IMR-90 (cell line): ENCODE measurements at regions not wholly inside any gene's neighbourhood (a gene's known extent, or its start where the extent isn't known, plus 50 kb on each side); places are given as distances from the start of the nearest gene placed in this dataset.
A peak's percentile ranks its signal among the peaks of the same experiment; 100 is the strongest.
"Not testable (repeated sequence)": the region's sequence is repeated elsewhere in the genome, so short reads cannot be mapped to it uniquely, and the experiment has no call there.

ENCODE experiments used
- ATAC-seq: fragments of 200-7000 bp; cut with Tn5 transposase; 2 replicates; pipeline ENCODE4 v1.9.1; 2020; ENCODE audit warnings: low read depth, mild to moderate bottlenecking, moderate library complexity
- BruUV-seq: library from RNA; stranded (reverse); fragments of 400-500 nt; replicated peaks from 2 replicates; lab custom pipeline; 2021; lab: Mats Ljungman, UMichigan
- CTCF ChIA-PET: fragments of 300-600 bp; formaldehyde crosslinking; extraction: SDS; loops from one replicate; lab custom pipeline; 2021; ENCODE audit warnings: antibody characterized with exemption; lab: Yijun Ruan, JAX
- POLR2A ChIA-PET: fragments of 300-600 bp; sonication (Branson Sonifier 250); formaldehyde crosslinking; loops from one replicate; lab custom pipeline; 2022; ENCODE audit warnings: antibody characterized with exemption; ENCODE audit not compliant: unreplicated experiment; lab: Charles Lee
- DNase-seq: peaks from one replicate; pipeline ENCODE4 v3.0.0; 2013
- H2AFZ ChIP-seq: replicated peaks from 2 replicates; pipeline ENCODE3; 2013; ENCODE audit warnings: low read length, mild to moderate bottlenecking; ENCODE audit not compliant: poor library complexity
- H2AK5ac ChIP-seq: 2 replicates; pipeline ENCODE4 v1.6.1; 2013; ENCODE audit warnings: low read depth, low read length, inconsistent platforms
- H2AK9ac ChIP-seq: replicated peaks from 2 replicates; pipeline ENCODE3; 2013; ENCODE audit warnings: mild to moderate bottlenecking, low read depth, low read length, moderate library complexity; ENCODE audit not compliant: poor library complexity
- H2BK120ac ChIP-seq: 2 replicates; pipeline ENCODE4 v1.6.1; 2013; ENCODE audit warnings: low read depth, low read length, inconsistent platforms
- H2BK15ac ChIP-seq: 3 replicates; pipeline ENCODE4 v1.6.1; 2013; ENCODE audit warnings: low read depth, low read length, inconsistent platforms
- H2BK20ac ChIP-seq: 2 replicates; pipeline ENCODE4 v1.6.1; 2013; ENCODE audit warnings: low read depth, mild to moderate bottlenecking, inconsistent platforms, low read length, moderate library complexity
- H2BK5ac ChIP-seq: 2 replicates; pipeline ENCODE4 v1.6.1; 2013; ENCODE audit warnings: mild to moderate bottlenecking, low read depth, low read length, inconsistent platforms; ENCODE audit not compliant: poor library complexity, severe bottlenecking
- H3K14ac ChIP-seq: replicated peaks from 2 replicates; pipeline ENCODE4 v1.6.1; 2013; ENCODE audit warnings: low read depth, low read length, inconsistent platforms
- H3K18ac ChIP-seq: 2 replicates; pipeline ENCODE4 v1.6.1; 2013; ENCODE audit warnings: low read depth, low read length, control low read depth
- H3K23ac ChIP-seq: 2 replicates; pipeline ENCODE4 v1.6.1; 2013; ENCODE audit warnings: low read depth, low read length, inconsistent platforms
- H3K27ac ChIP-seq: 2 replicates; pipeline ENCODE4 v1.5.1; 2013; ENCODE audit warnings: mild to moderate bottlenecking, control low read depth, low read length; ENCODE audit not compliant: insufficient read depth
- H3K27me3 ChIP-seq: 2 replicates; pipeline ENCODE4 v1.6.1; 2013; ENCODE audit warnings: low read length; ENCODE audit not compliant: control insufficient read depth, insufficient read depth
- H3K36me3 ChIP-seq: 2 replicates; pipeline ENCODE4 v1.6.1; 2013; ENCODE audit warnings: low read length, mixed read lengths; ENCODE audit not compliant: control insufficient read depth, insufficient read depth
- H3K4ac ChIP-seq: 2 replicates; pipeline ENCODE4 v1.6.1; 2013; ENCODE audit warnings: low read depth, low read length, inconsistent platforms
- H3K4me1 ChIP-seq: 2 replicates; pipeline ENCODE4 v1.6.1; 2013; ENCODE audit warnings: low read length, mixed read lengths; ENCODE audit not compliant: control insufficient read depth, insufficient read depth
- H3K4me2 ChIP-seq: 2 replicates; pipeline ENCODE4 v1.6.1; 2013; ENCODE audit warnings: low read depth, mild to moderate bottlenecking, control low read depth, low read length, moderate library complexity
- H3K4me3 ChIP-seq: 2 replicates; pipeline ENCODE4 v1.5.1; 2013; ENCODE audit warnings: low read depth, mild to moderate bottlenecking, control low read depth, low read length, moderate library complexity; ENCODE audit not compliant: insufficient read depth
- H3K56ac ChIP-seq: 2 replicates; pipeline ENCODE4 v1.6.1; 2013; ENCODE audit warnings: low read length, inconsistent platforms; ENCODE audit not compliant: insufficient read depth; ENCODE audit errors: extremely low read depth
- H3K79me1 ChIP-seq, 2 experiments: 2 replicates each; pipeline ENCODE4 v1.6.1; 2013; ENCODE audit warnings: low read length in 2 of 2, inconsistent platforms in 1 of 2, low read depth in 1 of 2
- H3K9ac ChIP-seq: 2 replicates; pipeline ENCODE4 v1.6.1; 2013; ENCODE audit warnings: low read depth, low read length, control low read depth
- H3K9me1 ChIP-seq: 2 replicates; pipeline ENCODE4 v1.6.1; 2013; ENCODE audit warnings: low read length, inconsistent platforms; ENCODE audit not compliant: insufficient read depth
- H3K9me3 ChIP-seq: 2 replicates; pipeline ENCODE4 v1.6.1; 2013; ENCODE audit warnings: low read length; ENCODE audit not compliant: control insufficient read depth, insufficient read depth
- H4K20me1 ChIP-seq: 2 replicates; pipeline ENCODE4 v1.6.1; 2013; ENCODE audit warnings: low read length, inconsistent platforms; ENCODE audit not compliant: insufficient read depth
- H4K5ac ChIP-seq: 2 replicates; pipeline ENCODE4 v1.6.1; 2013; ENCODE audit warnings: mild to moderate bottlenecking, low read depth, low read length, control low read depth
- H4K8ac ChIP-seq, 2 experiments: 2 replicates each; pipeline ENCODE4 v1.6.1; 2013; ENCODE audit warnings: low read depth in 2 of 2, low read length in 2 of 2, control low read depth in 1 of 2, inconsistent platforms in 1 of 2
- H4K91ac ChIP-seq: 2 replicates; pipeline ENCODE4 v1.6.1; 2013; ENCODE audit warnings: low read depth, low read length, inconsistent platforms; ENCODE audit not compliant: insufficient read depth
- CEBPB ChIP-seq: IDR thresholded peaks from 2 replicates; pipeline ENCODE4 v1.6.1; 2012; ENCODE audit warnings: low read depth, low read length, improper control_type of control experiment
- MAFK ChIP-seq: IDR thresholded peaks from 2 replicates; pipeline ENCODE4 v1.6.1; 2012; ENCODE audit warnings: low read depth, low read length, improper control_type of control experiment
- WGBS, 2 experiments: methylation state at CpG; one replicate each; pipeline versions ENCODE4 v1.1.5 to v1.1.7; 2013; ENCODE audit warnings: missing lambda C conversion rate in 2 of 2; ENCODE audit not compliant: insufficient read length in 1 of 2; ENCODE audit errors: extremely low coverage in 2 of 2; 5-methylcytosine and 5-hydroxymethylcytosine counted together
- dilution Hi-C: fragments of 300-500 bp; cut with HindIII; formaldehyde crosslinking; loops from one replicate; pipeline ENCODE4 v1.14.3; 2018; ENCODE audit warnings: low sequenced_read_pairs; ENCODE audit not compliant: unreplicated experiment
- in situ Hi-C: fragments of 300-500 bp; cut with MboI; formaldehyde crosslinking; loops from 3 replicates; pipeline ENCODE4 v1.14.3; 2019; ENCODE audit warnings: low sequenced_read_pairs, inconsistent platforms, mixed read lengths
- intact Hi-C: fragments of 100-400 bp; cut with micrococcal nuclease; formaldehyde crosslinking; loops from 2 replicates; pipeline ENCODE4 v1.10.0; 2022

GRCh38 chr5:50318220-50318619, 122.9 kb downstream of the EMB start:
- POLR2A ChIA-PET = no interaction called here
- ATAC-seq (no peak), DNase-seq (no peak)
- H2BK120ac ChIP-seq = no peak overlapping the region
- H3K9ac ChIP-seq = no peak overlapping the region
- H2BK20ac ChIP-seq = no peak overlapping the region
- H3K18ac ChIP-seq = no peak overlapping the region
- no peak overlapping the region for H4K5ac ChIP-seq
- no peak overlapping the region for H2AK9ac ChIP-seq
- no peak overlapping the region for H3K23ac ChIP-seq
- no peaks in the 10 kb centered on the region for H3K9me1 ChIP-seq
- H3K14ac ChIP-seq = no peak overlapping the region
- no CpG with 5 or more reads among the region's 1 CpG for WGBS, 2 experiments
- dilution Hi-C loops (no loop called here), intact Hi-C loops (no loop called here), in situ Hi-C loops (no loop called here)
- no peak overlapping the region for H2BK15ac ChIP-seq
- H3K56ac ChIP-seq = no peak overlapping the region
- H3K36me3 ChIP-seq = no peaks in the 10 kb centered on the region
- no peak overlapping the region for H3K27ac ChIP-seq
- H3K79me1 ChIP-seq = no peaks in the 10 kb centered on the region
- H3K4ac ChIP-seq = no peak overlapping the region
- no peak overlapping the region for H3K4me3 ChIP-seq
- no peaks in the 10 kb centered on the region for H3K27me3 ChIP-seq
- H3K4me2 ChIP-seq = no peak overlapping the region
- CTCF ChIA-PET = no interaction called here
- H4K20me1 ChIP-seq = no peaks in the 10 kb centered on the region
- no peaks in the 10 kb centered on the region for H3K4me1 ChIP-seq
- no peaks in the 10 kb centered on the region for H3K9me3 ChIP-seq
- TF ChIP-seq MAFK (peak; percentile 31; the same call in 1 of the 2 replicates), CEBPB (no peak)
- H4K8ac ChIP-seq = no peak overlapping the region
- BruUV-seq = no TSS peak
- no peak overlapping the region for H2AFZ ChIP-seq
- H4K91ac ChIP-seq = no peak overlapping the region
- no peak overlapping the region for H2BK5ac ChIP-seq
- H2AK5ac ChIP-seq = no peak overlapping the region

DNA sequence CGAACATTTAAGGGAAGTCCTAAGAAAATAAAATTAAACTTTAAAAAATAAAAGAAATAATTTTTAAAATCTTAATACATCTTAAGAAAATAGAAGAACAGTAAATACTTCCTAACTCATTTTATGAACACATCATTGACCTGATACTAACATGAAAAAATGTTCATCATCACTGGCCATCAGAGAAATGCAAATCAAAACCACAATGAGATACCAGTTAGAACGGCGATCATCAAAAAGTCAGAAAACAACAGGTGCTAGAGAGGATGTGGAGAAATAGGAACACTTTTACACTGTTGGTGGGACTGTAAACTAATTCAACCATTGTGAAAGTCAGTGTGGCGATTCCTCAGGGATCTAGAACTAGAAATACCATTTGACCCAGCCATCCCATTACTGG, 134.6 kb downstream of the EMB start:
- H3K4me2 ChIP-seq, H3K23ac ChIP-seq, CTCF ChIA-PET, H3K36me3 ChIP-seq, H3K9ac ChIP-seq, H2BK120ac ChIP-seq, BruUV-seq, H3K9me3 ChIP-seq, dilution Hi-C loops, H3K4ac ChIP-seq, H3K4me3 ChIP-seq, H4K91ac ChIP-seq, H2BK15ac ChIP-seq, H3K79me1 ChIP-seq, H3K14ac ChIP-seq, H2BK20ac ChIP-seq, H3K27me3 ChIP-seq, H2BK5ac ChIP-seq, H3K18ac ChIP-seq, H2AK9ac ChIP-seq, H4K5ac ChIP-seq, H3K4me1 ChIP-seq, H4K8ac ChIP-seq, H3K56ac ChIP-seq, H4K20me1 ChIP-seq, intact Hi-C loops, ATAC-seq, H2AFZ ChIP-seq, in situ Hi-C loops, H2AK5ac ChIP-seq, H3K27ac ChIP-seq, POLR2A ChIA-PET, DNase-seq, H3K9me1 ChIP-seq: not testable (repeated sequence)
- no CpG with 5 or more reads among the region's 4 CpGs for WGBS, 2 experiments
